ENCODE measurements at regions not wholly inside any gene's neighbourhood (a gene's known extent, or its start where the extent isn't known, plus 50 kb on each side); places are given as distances from the start of the nearest gene placed in this dataset.

DNA sequence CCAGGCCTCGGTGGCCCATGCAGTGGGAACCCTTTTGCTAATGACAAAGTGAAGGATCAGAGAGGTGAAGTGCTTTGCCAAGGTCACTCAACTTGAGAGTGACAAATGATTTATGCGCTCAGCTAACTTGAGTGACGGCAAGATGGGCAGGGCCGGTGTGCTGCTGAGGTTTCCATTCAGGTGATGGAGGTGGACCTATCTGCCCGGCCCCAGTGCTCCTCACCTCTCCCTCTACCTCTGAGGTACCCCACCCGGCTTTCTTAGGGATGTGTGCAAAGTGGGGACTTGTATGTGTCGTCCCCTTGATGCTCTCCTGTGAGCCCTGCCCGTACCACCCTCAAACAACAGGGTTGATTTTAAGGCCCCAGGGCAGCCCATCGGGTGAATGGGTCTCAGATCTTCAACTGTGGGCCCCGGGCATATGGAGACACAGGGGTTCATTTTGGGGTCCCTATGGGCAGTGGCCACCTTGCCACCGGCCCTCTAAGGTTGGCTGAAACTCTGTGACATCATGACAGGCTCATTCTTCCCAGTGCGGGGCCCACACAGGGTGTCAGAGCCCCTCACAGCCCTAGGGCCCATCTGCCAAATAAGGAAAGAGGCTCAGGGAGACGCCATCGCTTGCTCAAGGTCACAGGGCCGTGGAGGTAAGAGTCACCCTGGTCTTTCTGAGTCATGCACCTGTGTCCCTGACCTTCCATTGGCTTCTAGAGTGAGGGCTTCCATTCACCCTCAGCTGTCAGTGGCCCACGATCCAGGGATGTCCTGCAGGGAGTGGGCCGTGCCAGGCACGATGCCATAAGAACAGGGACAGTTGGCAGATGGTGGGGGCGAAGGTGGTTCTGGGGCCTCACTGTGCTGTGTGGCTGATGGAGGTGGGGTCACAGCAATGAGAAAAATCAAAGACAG is 170.6 kb upstream of the MVB12B start:
- 33% methylated on average over 19 of the region's 19 CpGs for WGBS (ENCODE audit: insufficient coverage, insufficient replicate concordance, low lambda C conversion rate, missing lambda C conversion rate)
- no TSS peak for BruUV-seq (replicated peaks)
- no peak for TF ChIP-seq RB1 (IDR thresholded peaks at IDR 0.05; ENCODE audit: borderline replicate concordance)
- Histone ChIP-seq H3K9me3 (replicated peaks; ENCODE audit: control insufficient read depth, insufficient read depth, low read length) (no peaks in the 10 kb centered on the region), H4K20me1 (ENCODE audit: control insufficient read depth, insufficient read depth) (no peaks in the 10 kb centered on the region), H3K4me2 (ENCODE audit: control insufficient read depth, insufficient read depth) (no peak overlapping the region), H3K79me2 (ENCODE audit: control insufficient read depth, insufficient read depth, low read length) (no peaks in the 10 kb centered on the region), H3K27me3 (replicated peaks in 1 of 2; ENCODE audit: control insufficient read depth in 2 of 2, insufficient read depth in 2 of 2, low read length in 1 of 2) (no peaks in the 10 kb centered on the region; a peak in 2 of 4 replicates), H3K27ac (ENCODE audit: control insufficient read depth, insufficient read depth) (no peak overlapping the region), H2AFZ (ENCODE audit: control insufficient read depth, low read depth, low read length) (no peak overlapping the region), H3K36me3 (ENCODE audit: control insufficient read depth in 2 of 2, insufficient read depth in 2 of 2, low read length in 1 of 2) (no peaks in the 10 kb centered on the region), H3K4me3 (no peak overlapping the region), H3K4me1 (ENCODE audit: control insufficient read depth, insufficient read depth, low read length) (no peaks in the 10 kb centered on the region), H3K9ac (ENCODE audit: control insufficient read depth, insufficient read depth, low read length) (no peak overlapping the region)
- intact Hi-C loops (cut with micrococcal nuclease; ENCODE audit: unreplicated experiment), result no loop called here
- ATAC-seq (no peak), DNase-seq (ENCODE audit: low read depth, low spot score) (no peak), FAIRE-seq (no peak)
- SMC1A ChIA-PET (ENCODE audit: uncharacterized antibody, unreplicated experiment), result no interaction called here
- in situ Hi-C loops (cut with MboI), result no loop called here
- POLR2A ChIA-PET, result no interaction called here
- RAD21 ChIA-PET (ENCODE audit: unreplicated experiment), result no interaction called here
- CTCF ChIA-PET, result no interaction called here

DNA sequence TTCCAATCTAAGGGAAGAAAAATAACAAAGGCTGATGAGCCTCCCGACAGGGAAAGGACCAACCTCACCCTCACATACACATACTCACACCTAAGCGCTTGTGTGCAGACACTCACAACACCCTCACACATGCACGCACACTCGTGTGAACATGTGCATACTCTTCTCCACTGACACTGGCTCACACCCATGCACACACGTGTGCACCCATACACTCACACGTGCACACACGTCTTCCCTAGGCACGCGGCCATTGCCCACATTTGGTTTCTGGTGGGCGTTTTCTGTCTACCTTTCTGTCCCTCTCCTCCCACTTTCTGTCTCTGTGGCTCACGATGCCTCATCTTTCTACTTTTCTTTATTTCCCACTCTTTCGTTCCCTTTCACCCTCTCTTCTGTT is 169.7 kb upstream of the MVB12B start:
- DNase-seq (ENCODE audit: low read depth, low spot score) (no peak), ATAC-seq (no peak), FAIRE-seq (no peak)
- TF ChIP-seq WRNIP1 (IDR thresholded peaks at IDR 0.05; ENCODE audit: borderline replicate concordance, low read depth, low read length), result no peak
- TF ChIP-seq STAT3 (IDR thresholded peaks at IDR 0.05; ENCODE audit: low read depth, low read length), result no peak
- TF ChIP-seq NFIC (IDR thresholded peaks at IDR 0.05; ENCODE audit: low read depth, low read length), result no peak
- ChIA-PET CTCF (no interaction called here), POLR2A (no interaction called here), SMC1A (ENCODE audit: uncharacterized antibody, unreplicated experiment) (no interaction called here), RAD21 (ENCODE audit: unreplicated experiment) (no interaction called here)
- H3K4me2 ChIP-seq (ENCODE audit: control insufficient read depth, insufficient read depth), result no peak overlapping the region
- H2AFZ ChIP-seq (ENCODE audit: control insufficient read depth, low read depth, low read length), result no peak overlapping the region
- in situ Hi-C loops (cut with MboI) (no loop called here), intact Hi-C loops (cut with micrococcal nuclease; ENCODE audit: unreplicated experiment) (no loop called here)
- no peak overlapping the region for H3K9ac ChIP-seq (ENCODE audit: control insufficient read depth, insufficient read depth, low read length)
- H4K20me1 ChIP-seq (ENCODE audit: control insufficient read depth, insufficient read depth), result no peaks in the 10 kb centered on the region
- no peaks in the 10 kb centered on the region for H3K4me1 ChIP-seq (ENCODE audit: control insufficient read depth, insufficient read depth, low read length)
- H3K36me3 ChIP-seq (ENCODE audit: control insufficient read depth in 2 of 2, insufficient read depth in 2 of 2, low read length in 1 of 2), result no peaks in the 10 kb centered on the region
- no peak overlapping the region for H3K27ac ChIP-seq (ENCODE audit: control insufficient read depth, insufficient read depth)
- H3K79me2 ChIP-seq (ENCODE audit: control insufficient read depth, insufficient read depth, low read length), result no peaks in the 10 kb centered on the region
- no peaks in the 10 kb centered on the region; a peak in 2 of 4 replicates for H3K27me3 ChIP-seq (replicated peaks in 1 of 2; ENCODE audit: control insufficient read depth in 2 of 2, insufficient read depth in 2 of 2, low read length in 1 of 2)
- no peaks in the 10 kb centered on the region for H3K9me3 ChIP-seq (replicated peaks; ENCODE audit: control insufficient read depth, insufficient read depth, low read length)
- no peak overlapping the region for H3K4me3 ChIP-seq
- WGBS (ENCODE audit: insufficient coverage, insufficient replicate concordance, low lambda C conversion rate, missing lambda C conversion rate), result 57% methylated on average over 12 of the region's 12 CpGs
- BruUV-seq (replicated peaks), result no TSS peak

Measured in GM12878 (cell line).